OCI-LY7 (cell line): ENCODE measurements at regions not wholly inside any gene's neighbourhood (a gene's known extent, or its start where the extent isn't known, plus 50 kb on each side); places are given as distances from the start of the nearest gene placed in this dataset.

Experiments used
- BruUV-seq: library from RNA; stranded (reverse); fragments of 400-500 nt; replicated peaks from 2 replicates; lab custom pipeline; 2021; lab: Mats Ljungman, UMichigan
- CTCF ChIA-PET: fragments of 300-600 bp; sonication (Branson Sonifier 250); formaldehyde crosslinking; loops from one replicate; lab custom pipeline; 2022; ENCODE audit warnings: antibody characterized with exemption; ENCODE audit not compliant: unreplicated experiment; lab: Charles Lee
- POLR2A ChIA-PET: fragments of 300-600 bp; sonication (Branson Sonifier 250); formaldehyde crosslinking; loops from one replicate; lab custom pipeline; 2022; ENCODE audit warnings: antibody characterized with exemption; lab: Charles Lee
- DNase-seq: peaks from one replicate; pipeline ENCODE4 v3.0.0-alpha.2; 2015; ENCODE audit warnings: low spot score
- H2AFZ ChIP-seq: fragments of 200-600 bp; sonication (generic), shearing (Covaris generic); 2 replicates; pipeline ENCODE4 v1.6.1; 2014; ENCODE audit warnings: mild to moderate bottlenecking, antibody characterized with exemption, low read length, moderate library complexity
- H3K27ac ChIP-seq: fragments of 200-600 bp; sonication (generic); 2 replicates; pipeline ENCODE4 v1.5.1; 2014; ENCODE audit warnings: mixed run types, low read depth, mild to moderate bottlenecking, moderate library complexity, low read length, inconsistent platforms; ENCODE audit not compliant: poor library complexity, severe bottlenecking
- H3K36me3 ChIP-seq: fragments of 200-600 bp; sonication (generic); 2 replicates; pipeline ENCODE4 v1.6.1; 2014; ENCODE audit warnings: mild to moderate bottlenecking, antibody characterized with exemption, low read length, moderate library complexity, mixed read lengths; ENCODE audit not compliant: insufficient read depth
- H3K4me1 ChIP-seq: fragments of 200-600 bp; sonication (generic); 2 replicates; pipeline ENCODE4 v1.5.1; 2014; ENCODE audit warnings: mild to moderate bottlenecking, low read length; ENCODE audit not compliant: insufficient read depth, poor library complexity, severe bottlenecking
- H3K4me2 ChIP-seq: fragments of 200-600 bp; sonication (generic); 2 replicates; pipeline ENCODE4 v1.6.1; 2014; ENCODE audit warnings: mild to moderate bottlenecking, low read length
- H3K4me3 ChIP-seq: fragments of 200-600 bp; sonication (generic); 2 replicates; pipeline ENCODE4 v1.5.1; 2014; ENCODE audit warnings: mild to moderate bottlenecking, low read depth, low read length; ENCODE audit not compliant: poor library complexity, severe bottlenecking
- H3K79me2 ChIP-seq: fragments of 200-600 bp; sonication (generic); 2 replicates; pipeline ENCODE4 v1.6.1; 2016; ENCODE audit warnings: low read depth, mild to moderate bottlenecking, low read length, moderate library complexity, mixed read lengths; ENCODE audit not compliant: insufficient read depth
- H3K9me2 ChIP-seq: fragments of 200-600 bp; sonication (generic); 2 replicates; pipeline ENCODE4 v1.6.1; 2016; ENCODE audit warnings: mild to moderate bottlenecking, low read length, mixed read lengths; ENCODE audit not compliant: insufficient read depth
- H3K9me3 ChIP-seq: fragments of 200-600 bp; sonication (generic); 2 replicates; pipeline ENCODE4 v1.6.1; 2014; ENCODE audit warnings: mild to moderate bottlenecking, mixed run types, low read length, mixed read lengths
- H4K20me1 ChIP-seq: fragments of 200-600 bp; sonication (generic); 2 replicates; pipeline ENCODE4 v1.6.1; 2014; ENCODE audit warnings: mild to moderate bottlenecking, antibody characterized with exemption, low read length, moderate library complexity, mixed read lengths; ENCODE audit not compliant: insufficient read depth
- EZH2phosphoT487 ChIP-seq: fragments of 200-600 bp; sonication (generic); IDR thresholded peaks from 2 replicates; pipeline ENCODE4 v1.6.1; 2018; ENCODE audit warnings: low read depth, borderline replicate concordance, mild to moderate bottlenecking, mixed run types, antibody characterized with exemption, low read length, moderate library complexity, mixed read lengths
- intact Hi-C: fragments of 100-400 bp; cut with micrococcal nuclease; formaldehyde crosslinking; loops from one replicate; pipeline ENCODE4 v1.10.0; 2022; ENCODE audit not compliant: unreplicated experiment
- TF ChIP-seq, protein P1 (sequence below): fragments of 200-600 bp; sonication (generic); conservative IDR thresholded peaks from 2 replicates; pipeline ENCODE4 v1.5.1; 2014; ENCODE audit warnings: mild to moderate bottlenecking, antibody characterized with exemption, low read length, moderate library complexity, mixed read lengths

GRCh38 chr2:144937066-144937465, 417.1 kb upstream of the ZEB2 start:
- BruUV-seq, result no TSS peak
- H3K9me3 ChIP-seq, result no peaks in the 10 kb centered on the region
- no peak overlapping the region for H2AFZ ChIP-seq
- no peaks in the 10 kb centered on the region for H3K79me2 ChIP-seq
- H3K4me3 ChIP-seq, result no peak overlapping the region
- intact Hi-C loops, result no loop called here
- POLR2A ChIA-PET, result no interaction called here
- H4K20me1 ChIP-seq, result no peaks in the 10 kb centered on the region
- H3K4me2 ChIP-seq, result no peak overlapping the region
- H3K27ac ChIP-seq, result no peak overlapping the region
- H3K9me2 ChIP-seq, result no peaks in the 10 kb centered on the region
- no peaks in the 10 kb centered on the region for H3K4me1 ChIP-seq
- DNase-seq, result no peak
- H3K36me3 ChIP-seq, result no peaks in the 10 kb centered on the region
- CTCF ChIA-PET, result no interaction called here
- TF ChIP-seq EZH2phosphoT487, result no peak
- TF ChIP-seq, protein P1, sequence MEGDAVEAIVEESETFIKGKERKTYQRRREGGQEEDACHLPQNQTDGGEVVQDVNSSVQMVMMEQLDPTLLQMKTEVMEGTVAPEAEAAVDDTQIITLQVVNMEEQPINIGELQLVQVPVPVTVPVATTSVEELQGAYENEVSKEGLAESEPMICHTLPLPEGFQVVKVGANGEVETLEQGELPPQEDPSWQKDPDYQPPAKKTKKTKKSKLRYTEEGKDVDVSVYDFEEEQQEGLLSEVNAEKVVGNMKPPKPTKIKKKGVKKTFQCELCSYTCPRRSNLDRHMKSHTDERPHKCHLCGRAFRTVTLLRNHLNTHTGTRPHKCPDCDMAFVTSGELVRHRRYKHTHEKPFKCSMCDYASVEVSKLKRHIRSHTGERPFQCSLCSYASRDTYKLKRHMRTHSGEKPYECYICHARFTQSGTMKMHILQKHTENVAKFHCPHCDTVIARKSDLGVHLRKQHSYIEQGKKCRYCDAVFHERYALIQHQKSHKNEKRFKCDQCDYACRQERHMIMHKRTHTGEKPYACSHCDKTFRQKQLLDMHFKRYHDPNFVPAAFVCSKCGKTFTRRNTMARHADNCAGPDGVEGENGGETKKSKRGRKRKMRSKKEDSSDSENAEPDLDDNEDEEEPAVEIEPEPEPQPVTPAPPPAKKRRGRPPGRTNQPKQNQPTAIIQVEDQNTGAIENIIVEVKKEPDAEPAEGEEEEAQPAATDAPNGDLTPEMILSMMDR, result no peak

- BruUV-seq, result no TSS peak
- Histone ChIP-seq H3K9me3 (no peaks in the 10 kb centered on the region), H4K20me1 (no peaks in the 10 kb centered on the region), H3K9me2 (no peaks in the 10 kb centered on the region), H3K79me2 (no peaks in the 10 kb centered on the region), H3K27ac (no peak overlapping the region), H3K4me3 (no peak overlapping the region), H3K4me2 (no peak overlapping the region), H3K4me1 (no peaks in the 10 kb centered on the region), H2AFZ (no peak overlapping the region), H3K36me3 (no peaks in the 10 kb centered on the region)
- TF ChIP-seq EZH2phosphoT487, result no peak
- TF ChIP-seq, protein P1, result no peak
- ChIA-PET CTCF (no interaction called here), POLR2A (no interaction called here)
- DNase-seq, result no peak
- intact Hi-C loops, result no loop called here
These were observed 416.5 kb upstream of the ZEB2 start for GRCh38 chr2:144936442-144936841.

- H3K4me2 ChIP-seq, result no peak overlapping the region
- no peak overlapping the region for H3K4me3 ChIP-seq
- TF ChIP-seq, protein P1, result no peak
- no peak for TF ChIP-seq EZH2phosphoT487
- no peaks in the 10 kb centered on the region for H3K9me2 ChIP-seq
- no peak overlapping the region for H2AFZ ChIP-seq
- BruUV-seq, result no TSS peak
- no peaks in the 10 kb centered on the region for H3K9me3 ChIP-seq
- no peak for DNase-seq
- no peaks in the 10 kb centered on the region for H3K79me2 ChIP-seq
- ChIA-PET CTCF (no interaction called here), POLR2A (no interaction called here)
- no peaks in the 10 kb centered on the region for H3K4me1 ChIP-seq
- H4K20me1 ChIP-seq, result no peaks in the 10 kb centered on the region
- intact Hi-C loops, result no loop called here
- H3K27ac ChIP-seq, result no peak overlapping the region
- no peaks in the 10 kb centered on the region for H3K36me3 ChIP-seq
These were observed 415.8 kb upstream of the ZEB2 start for GRCh38 chr2:144935736-144936135.
